Esophagus squamous epithelium (tissue), 5 donors: ENCODE measurements at regions not wholly inside any gene's neighbourhood (a gene's known extent, or its start where the extent isn't known, plus 50 kb on each side); places are given as distances from the start of the nearest gene placed in this dataset.

Experiments used
- DNase-seq: peaks from one replicate; lab custom pipeline; 2025; lab: John Stamatoyannopoulos, UW
- H3K27ac ChIP-seq, 4 donors: fragments of 200-600 bp; sonication (generic); one replicate each; pipeline ENCODE4 v1.5.1; 2016 to 2019; ENCODE audit warnings: mild to moderate bottlenecking in 1 of 4
- H3K27me3 ChIP-seq, 4 donors: fragments of 200-600 bp; sonication (generic); 1 replicate in 3 of 4; 2 replicates in 1 of 4; pipeline versions ENCODE4 v1.5.1 to v1.6.0; 2017 to 2021; ENCODE audit warnings: antibody characterized with exemption in 1 of 4
- H3K36me3 ChIP-seq, 3 donors: fragments of 200-600 bp; sonication (generic); one replicate each; pipeline ENCODE4 v1.5.1; 2016 to 2019
- H3K4me1 ChIP-seq, 3 donors: fragments of 200-600 bp; sonication (generic); one replicate each; pipeline ENCODE4 v1.5.1; 2017 to 2019
- H3K4me3 ChIP-seq, 4 donors: fragments of 200-600 bp; sonication (generic); 1 replicate in 3 of 4; 2 replicates in 1 of 4; pipeline ENCODE4 v1.5.1; 2016 to 2019; ENCODE audit warnings: mild to moderate bottlenecking in 2 of 4, moderate library complexity in 1 of 4
- H3K9me3 ChIP-seq, 3 donors: fragments of 200-600 bp; sonication (generic); one replicate each; pipeline ENCODE4 v1.5.1; 2016 to 2019
- POLR2A ChIP-seq, 4 donors: fragments of 450-650 bp; IDR thresholded peaks; one replicate each; pipeline ENCODE4 v1.6.1; 2017; ENCODE audit warnings: antibody characterized with exemption in 4 of 4, mild to moderate bottlenecking in 4 of 4, moderate library complexity in 3 of 4
- WGBS, 2 donors: methylation state at CpG; one replicate each; pipeline ENCODE4 v1.1.5; 2018; 5-methylcytosine and 5-hydroxymethylcytosine counted together
- intact Hi-C: fragments of 100-400 bp; cut with DNase I; formaldehyde crosslinking; loops from one replicate; pipeline ENCODE4 v1.15.0; 2022
- TF ChIP-seq, protein P1 (sequence below), 6 experiments: fragments of 450-650 bp in 4 of 6; fragments of 200-600 bp in 2 of 6; sonication (generic) in 2 of 6; IDR thresholded peaks; one replicate each; pipeline ENCODE4 v1.5.1; 2016 to 2019; ENCODE audit warnings: antibody characterized with exemption in 6 of 6, mild to moderate bottlenecking in 4 of 6, moderate library complexity in 4 of 6
- donor health status: DM: yes; HTN: yes; CAD: no.

DNA sequence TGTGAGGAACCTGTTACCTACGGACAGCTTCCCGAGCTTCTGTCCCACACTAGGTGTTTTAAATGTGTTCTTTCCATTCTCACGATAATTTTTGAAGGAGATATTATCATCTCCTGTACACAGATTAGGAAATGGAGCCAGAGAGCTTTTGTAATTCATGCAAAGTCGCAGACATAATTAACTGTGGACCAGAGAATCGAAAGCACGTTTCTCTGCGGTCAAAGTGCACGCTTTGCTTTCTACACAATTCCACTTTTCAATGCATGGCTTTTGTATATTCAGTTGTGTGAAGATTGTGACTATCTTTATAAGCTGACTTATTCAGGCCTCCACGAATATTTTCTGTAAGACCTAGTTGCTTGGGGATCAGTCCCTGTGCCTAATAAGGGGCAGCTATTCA, 81.7 kb upstream of the SLC10A2 start:
- TF ChIP-seq, protein P1, sequence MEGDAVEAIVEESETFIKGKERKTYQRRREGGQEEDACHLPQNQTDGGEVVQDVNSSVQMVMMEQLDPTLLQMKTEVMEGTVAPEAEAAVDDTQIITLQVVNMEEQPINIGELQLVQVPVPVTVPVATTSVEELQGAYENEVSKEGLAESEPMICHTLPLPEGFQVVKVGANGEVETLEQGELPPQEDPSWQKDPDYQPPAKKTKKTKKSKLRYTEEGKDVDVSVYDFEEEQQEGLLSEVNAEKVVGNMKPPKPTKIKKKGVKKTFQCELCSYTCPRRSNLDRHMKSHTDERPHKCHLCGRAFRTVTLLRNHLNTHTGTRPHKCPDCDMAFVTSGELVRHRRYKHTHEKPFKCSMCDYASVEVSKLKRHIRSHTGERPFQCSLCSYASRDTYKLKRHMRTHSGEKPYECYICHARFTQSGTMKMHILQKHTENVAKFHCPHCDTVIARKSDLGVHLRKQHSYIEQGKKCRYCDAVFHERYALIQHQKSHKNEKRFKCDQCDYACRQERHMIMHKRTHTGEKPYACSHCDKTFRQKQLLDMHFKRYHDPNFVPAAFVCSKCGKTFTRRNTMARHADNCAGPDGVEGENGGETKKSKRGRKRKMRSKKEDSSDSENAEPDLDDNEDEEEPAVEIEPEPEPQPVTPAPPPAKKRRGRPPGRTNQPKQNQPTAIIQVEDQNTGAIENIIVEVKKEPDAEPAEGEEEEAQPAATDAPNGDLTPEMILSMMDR (IDR thresholded peaks at IDR 0.05) = no peak
- no peak for TF ChIP-seq POLR2A (IDR thresholded peaks at IDR 0.05)
- DNase-seq = no peak
- WGBS, 2 donors = 71 to 84% methylated on average over 9 of the region's 9 CpGs
- Histone ChIP-seq H3K4me1 (no peaks in the 10 kb centered on the region), H3K27ac (no peak overlapping the region), H3K4me3 (no peak overlapping the region), H3K27me3 (no peaks in the 10 kb centered on the region), H3K36me3 (no peaks in the 10 kb centered on the region), H3K9me3 (no peaks in the 10 kb centered on the region)
- intact Hi-C loops = loop anchor here (10.0 kb wide), 1 partner anchor 223 kb away; no protein-coding TSS in a partner anchor

DNA sequence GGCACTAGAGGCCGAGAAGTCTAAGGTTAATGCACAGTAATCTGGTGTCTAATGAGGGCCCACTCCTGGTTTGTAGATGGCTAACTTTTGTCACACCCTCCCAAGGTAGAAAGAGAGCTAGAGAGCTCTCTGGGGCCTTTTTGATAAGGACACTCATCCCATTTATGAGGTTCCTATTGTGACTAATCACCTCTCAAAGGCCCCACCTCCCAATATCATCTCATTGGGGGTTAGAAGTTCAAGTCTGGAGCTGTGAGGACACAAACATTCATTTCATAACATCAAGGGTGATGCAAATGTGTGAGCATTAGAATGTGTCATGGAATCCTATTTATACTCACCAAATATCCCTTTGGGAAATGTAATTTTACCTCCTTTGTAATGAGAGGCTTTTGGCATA, 79.2 kb upstream of the SLC10A2 start:
- H3K27ac ChIP-seq = no peak overlapping the region
- intact Hi-C loops = loop anchor here (10.0 kb wide), 1 partner anchor 221 kb away; no protein-coding TSS in a partner anchor
- H3K4me3 ChIP-seq = no peak overlapping the region
- no peaks in the 10 kb centered on the region for H3K27me3 ChIP-seq
- DNase-seq = no peak
- 64 to 88% methylated on average over 1 of the region's 1 CpG for WGBS, 2 donors
- TF ChIP-seq POLR2A (IDR thresholded peaks at IDR 0.05) = no peak
- TF ChIP-seq, protein P1 (IDR thresholded peaks at IDR 0.05) = no peak
- H3K36me3 ChIP-seq = no peaks in the 10 kb centered on the region
- H3K9me3 ChIP-seq = no peaks in the 10 kb centered on the region
- H3K4me1 ChIP-seq = no peaks in the 10 kb centered on the region

DNA sequence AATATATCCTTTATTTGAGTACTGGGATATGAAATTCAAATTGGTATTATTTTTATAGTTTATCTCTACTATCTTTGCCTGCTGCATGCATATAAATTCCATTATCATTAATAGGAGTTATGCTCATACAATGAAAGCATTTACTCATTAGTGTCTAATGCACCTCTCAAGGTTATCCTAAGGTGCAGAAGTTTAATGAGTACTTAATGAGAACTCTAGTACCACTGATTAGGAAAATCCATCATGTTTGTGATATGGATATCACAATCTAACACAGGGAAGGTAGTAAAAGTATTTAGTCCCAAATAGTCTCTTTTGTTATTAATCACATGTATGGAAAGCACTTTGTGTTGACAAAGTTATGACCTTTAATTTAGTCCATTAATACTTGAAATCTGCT, 77.2 kb upstream of the SLC10A2 start:
- TF ChIP-seq POLR2A (IDR thresholded peaks at IDR 0.05) = no peak
- Histone ChIP-seq H3K27me3 (no peaks in the 10 kb centered on the region), H3K27ac (no peak overlapping the region), H3K4me1 (no peaks in the 10 kb centered on the region), H3K36me3 (no peaks in the 10 kb centered on the region), H3K9me3 (no peaks in the 10 kb centered on the region), H3K4me3 (no peak overlapping the region)
- intact Hi-C loops = loop anchor here (10.0 kb wide), 1 partner anchor 219 kb away; no protein-coding TSS in a partner anchor
- DNase-seq = no peak

DNA sequence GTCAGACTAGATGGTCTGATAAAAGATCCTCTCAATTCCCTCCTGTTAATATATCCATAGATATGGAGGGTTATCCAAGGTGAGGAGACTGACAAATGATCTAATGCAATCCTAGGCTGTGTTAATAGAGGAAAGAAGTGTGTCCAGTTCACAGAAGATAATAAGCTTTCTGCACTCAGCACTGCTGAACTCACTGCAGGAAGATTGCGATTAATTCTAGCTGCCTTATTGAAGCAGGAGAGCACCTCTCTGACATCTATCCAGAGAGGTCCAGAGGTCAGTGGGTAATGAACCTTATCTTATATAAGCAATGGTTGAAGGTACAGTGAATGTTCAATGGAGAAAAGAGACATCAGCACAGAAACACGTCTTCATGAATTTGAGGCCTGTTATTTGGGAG, 75.9 kb upstream of the SLC10A2 start:
- intact Hi-C loops = loop anchor here (10.0 kb wide), 1 partner anchor 217 kb away; no protein-coding TSS in a partner anchor
- no peaks in the 10 kb centered on the region for H3K36me3 ChIP-seq
- no peak for DNase-seq
- no peaks in the 10 kb centered on the region for H3K4me1 ChIP-seq
- H3K27ac ChIP-seq = no peak overlapping the region
- 73 to 75% methylated on average over 2 of the region's 2 CpGs for WGBS, 2 donors
- no peaks in the 10 kb centered on the region for H3K9me3 ChIP-seq
- no peak overlapping the region for H3K4me3 ChIP-seq
- TF ChIP-seq, protein P1 (IDR thresholded peaks at IDR 0.05) = no peak
- no peak for TF ChIP-seq POLR2A (IDR thresholded peaks at IDR 0.05)
- H3K27me3 ChIP-seq = no peaks in the 10 kb centered on the region

DNA sequence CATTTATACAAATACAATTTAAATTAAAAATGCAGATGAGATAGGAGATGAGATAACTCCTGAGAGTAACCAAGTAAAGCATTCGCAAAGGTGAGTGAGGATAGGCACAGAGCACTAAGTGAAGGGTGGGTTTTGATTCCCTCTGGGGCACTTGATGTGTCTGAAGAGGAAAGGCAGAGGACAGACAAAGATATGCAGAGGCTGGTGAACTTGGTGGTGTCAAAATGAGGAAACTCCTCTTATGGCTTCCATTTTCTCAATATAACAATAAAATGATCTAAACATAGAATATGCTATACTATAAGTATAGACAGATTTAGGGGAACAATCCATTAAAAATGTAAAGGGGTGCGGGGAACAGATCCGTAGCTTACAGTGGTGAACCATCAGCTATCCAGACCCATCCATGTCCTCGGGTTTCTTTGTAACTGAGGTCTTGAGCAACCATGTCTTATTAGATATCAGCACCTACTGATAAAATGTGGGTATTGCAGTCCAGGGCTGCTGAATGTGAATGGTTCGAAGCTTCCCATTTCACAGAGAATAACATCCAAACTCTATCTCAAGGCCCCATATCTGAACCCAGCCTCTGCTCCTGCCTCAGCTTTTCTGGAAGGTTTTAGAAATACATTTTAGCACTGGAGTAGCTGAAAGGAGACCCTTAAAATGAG, 73.9 kb upstream of the SLC10A2 start:
- intact Hi-C loops = loop anchor here (10.0 kb wide), 1 partner anchor 215 kb away; no protein-coding TSS in a partner anchor
- Histone ChIP-seq H3K4me1 (no peaks in the 10 kb centered on the region), H3K27me3 (no peaks in the 10 kb centered on the region), H3K9me3 (no peaks in the 10 kb centered on the region), H3K27ac (no peak overlapping the region), H3K4me3 (no peak overlapping the region), H3K36me3 (no peaks in the 10 kb centered on the region)
- DNase-seq = no peak
- WGBS, 2 donors = 51 to 54% methylated on average over 5 of the region's 5 CpGs
- TF ChIP-seq, protein P1 (IDR thresholded peaks at IDR 0.05) = peak in 5 of 6 experiments; percentile 36 to 69 (median 52)
- TF ChIP-seq POLR2A (IDR thresholded peaks at IDR 0.05) = no peak
